ENCODE measurements at regions not wholly inside any gene's neighbourhood (a gene's known extent, or its start where the extent isn't known, plus 50 kb on each side); places are given as distances from the start of the nearest gene placed in this dataset.

DNA sequence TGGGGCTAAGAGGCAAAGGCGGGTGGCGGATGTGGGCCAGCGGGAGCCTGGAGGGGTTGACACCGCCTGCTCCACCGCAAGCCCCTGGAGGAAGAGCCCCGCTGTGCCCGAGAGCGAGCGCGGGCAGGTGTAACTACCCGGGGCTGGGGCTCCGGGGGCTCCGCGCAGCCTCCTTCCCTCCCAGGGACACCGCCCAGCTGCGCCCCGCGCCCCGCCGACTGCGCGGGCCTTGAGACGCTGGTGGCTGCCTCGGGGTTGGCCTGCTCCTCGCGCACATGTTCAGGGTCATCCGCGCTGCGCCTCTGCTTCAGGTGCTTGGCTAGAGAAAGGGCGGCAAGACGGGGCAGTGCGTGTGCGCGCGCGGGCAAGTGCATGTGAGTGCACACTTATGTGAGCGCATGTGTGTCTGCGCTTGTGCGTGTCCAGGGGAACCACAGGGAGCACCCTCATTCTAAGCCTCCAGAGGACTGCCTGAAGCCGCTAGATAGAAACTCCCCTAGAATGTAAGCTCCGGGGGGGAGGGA is 197.5 kb upstream of the TMEM45B start:
- TF ChIP-seq MXI1 (IDR thresholded peaks at IDR 0.05; ENCODE audit: borderline replicate concordance, low read depth, low read length) (no peak), CEBPB (IDR thresholded peaks at IDR 0.05; ENCODE audit: low read depth, low read length) (no peak), SMC3 (IDR thresholded peaks at IDR 0.05; ENCODE audit: low read depth, low read length) (no peak), CHD1 (IDR thresholded peaks at IDR 0.05; ENCODE audit: low read depth, low read length) (no peak), MAZ (IDR thresholded peaks at IDR 0.05; ENCODE audit: borderline replicate concordance, low read depth, low read length) (no peak), MAFK (IDR thresholded peaks at IDR 0.05; ENCODE audit: low read depth, low read length) (no peak), FOS (IDR thresholded peaks at IDR 0.05; ENCODE audit: low read depth, low read length) (no peak)
- TF ChIP-seq, protein P1, sequence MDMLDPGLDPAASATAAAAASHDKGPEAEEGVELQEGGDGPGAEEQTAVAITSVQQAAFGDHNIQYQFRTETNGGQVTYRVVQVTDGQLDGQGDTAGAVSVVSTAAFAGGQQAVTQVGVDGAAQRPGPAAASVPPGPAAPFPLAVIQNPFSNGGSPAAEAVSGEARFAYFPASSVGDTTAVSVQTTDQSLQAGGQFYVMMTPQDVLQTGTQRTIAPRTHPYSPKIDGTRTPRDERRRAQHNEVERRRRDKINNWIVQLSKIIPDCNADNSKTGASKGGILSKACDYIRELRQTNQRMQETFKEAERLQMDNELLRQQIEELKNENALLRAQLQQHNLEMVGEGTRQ (IDR thresholded peaks at IDR 0.05; ENCODE audit: low read depth, low read length): no peak
- TF ChIP-seq, protein P2, sequence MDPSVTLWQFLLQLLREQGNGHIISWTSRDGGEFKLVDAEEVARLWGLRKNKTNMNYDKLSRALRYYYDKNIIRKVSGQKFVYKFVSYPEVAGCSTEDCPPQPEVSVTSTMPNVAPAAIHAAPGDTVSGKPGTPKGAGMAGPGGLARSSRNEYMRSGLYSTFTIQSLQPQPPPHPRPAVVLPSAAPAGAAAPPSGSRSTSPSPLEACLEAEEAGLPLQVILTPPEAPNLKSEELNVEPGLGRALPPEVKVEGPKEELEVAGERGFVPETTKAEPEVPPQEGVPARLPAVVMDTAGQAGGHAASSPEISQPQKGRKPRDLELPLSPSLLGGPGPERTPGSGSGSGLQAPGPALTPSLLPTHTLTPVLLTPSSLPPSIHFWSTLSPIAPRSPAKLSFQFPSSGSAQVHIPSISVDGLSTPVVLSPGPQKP (IDR thresholded peaks at IDR 0.05; ENCODE audit: borderline replicate concordance, low read depth, low read length): no peak
- Histone ChIP-seq H3K9ac (ENCODE audit: low read depth, low read length) (no peak overlapping the region), H3K18ac (ENCODE audit: low read depth, low read length) (no peak overlapping the region), H3K27me3 (ENCODE audit: control insufficient read depth, insufficient read depth, low read length) (peaks cover 31% of the 10 kb centered on the region), H2BK20ac (ENCODE audit: low read depth, low read length) (no peak overlapping the region), H3K56ac (ENCODE audit: extremely low read depth, insufficient read depth, low read length) (no peak overlapping the region), H3K4me3 (ENCODE audit: insufficient read depth, low read depth, low read length) (no peak overlapping the region), H2BK5ac (ENCODE audit: low read depth, low read length, poor library complexity, severe bottlenecking) (no peak overlapping the region), H3K4ac (ENCODE audit: low read depth, low read length) (no peak overlapping the region), H3K4me2 (ENCODE audit: low read depth, low read length) (no peak overlapping the region), H3K9me1 (ENCODE audit: insufficient read depth, low read length) (no peaks in the 10 kb centered on the region), H3K27ac (ENCODE audit: insufficient read depth, low read length) (no peak overlapping the region), H3K79me1 (ENCODE audit: low read depth in 1 of 2, low read length in 2 of 2) (no peaks in the 10 kb centered on the region), H2BK15ac (ENCODE audit: low read depth, low read length) (no peak overlapping the region), H4K8ac (ENCODE audit: low read depth in 2 of 2, low read length in 2 of 2) (no peak overlapping the region), H4K5ac (ENCODE audit: low read depth, low read length) (no peak overlapping the region), H2AK9ac (replicated peaks; ENCODE audit: low read depth, low read length, poor library complexity) (no peak overlapping the region), H3K4me1 (ENCODE audit: control insufficient read depth, insufficient read depth, low read length) (no peaks in the 10 kb centered on the region), H3K23ac (ENCODE audit: low read depth, low read length) (no peak overlapping the region), H3K36me3 (ENCODE audit: control insufficient read depth, insufficient read depth, low read length) (no peaks in the 10 kb centered on the region), H2BK120ac (ENCODE audit: low read depth, low read length) (no peak overlapping the region), H4K91ac (ENCODE audit: insufficient read depth, low read depth, low read length) (no peak overlapping the region), H4K20me1 (ENCODE audit: insufficient read depth, low read length) (no peaks in the 10 kb centered on the region), H3K9me3 (ENCODE audit: control insufficient read depth, insufficient read depth, low read length) (no peaks in the 10 kb centered on the region), H3K14ac (replicated peaks; ENCODE audit: low read depth, low read length) (no peak overlapping the region), H2AFZ (replicated peaks; ENCODE audit: low read length, poor library complexity) (peak overlapping the region; percentile 24), H2AK5ac (ENCODE audit: low read depth, low read length) (no peak overlapping the region)
- ChIA-PET CTCF (no interaction called here), POLR2A (ENCODE audit: unreplicated experiment) (no interaction called here)
- WGBS, 2 experiments (ENCODE audit: extremely low coverage in 2 of 2, insufficient read length in 1 of 2): 34% methylated on average over 9 of the region's 41 CpGs; no CpG with 5 or more reads in 1 of the 2 experiments
- dilution Hi-C loops (cut with HindIII; ENCODE audit: low sequenced_read_pairs, unreplicated experiment): no loop called here
- intact Hi-C loops (cut with micrococcal nuclease): no loop called here
- ATAC-seq (ENCODE audit: low read depth) (no peak), DNase-seq (no peak)
- BruUV-seq (replicated peaks): no TSS peak
- in situ Hi-C loops (cut with MboI; ENCODE audit: low sequenced_read_pairs): loop anchor here (10.0 kb wide), 1 partner anchor 57 kb away; no protein-coding TSS in a partner anchor

Data from IMR-90 (cell line).